ENCODE measurements at regions not wholly inside any gene's neighbourhood (a gene's known extent, or its start where the extent isn't known, plus 50 kb on each side); places are given as distances from the start of the nearest gene placed in this dataset.

DNA sequence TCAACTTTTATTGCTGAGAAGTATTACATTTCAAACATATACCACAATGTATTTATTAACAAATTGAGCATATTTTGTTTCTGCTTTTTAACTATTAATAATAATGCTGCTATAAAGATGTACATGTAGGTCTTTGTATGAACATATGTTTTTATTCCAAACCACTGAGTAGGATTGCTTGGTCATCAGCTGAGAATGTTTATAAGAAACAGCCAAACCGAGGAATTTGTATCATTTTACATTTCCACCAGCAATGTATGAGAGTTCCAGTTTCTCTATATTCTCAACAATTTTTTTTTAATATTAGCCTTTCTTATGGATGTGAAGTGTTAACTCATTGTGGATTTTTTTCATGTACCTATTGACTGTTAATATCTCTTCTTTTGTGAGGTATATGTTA lies 119.5 kb upstream of the MDFIC2 start:
- H3K4me3 ChIP-seq = no peak overlapping the region
- in situ Hi-C loops (cut with MboI; ENCODE audit: low sequenced_read_pairs in 4 of 4) (no loop called here), intact Hi-C loops (cut with DNase I; ENCODE audit: low total_unique reads) (no loop called here)
- no peaks in the 10 kb centered on the region for H3K9me3 ChIP-seq
- no peaks in the 10 kb centered on the region for H3K4me1 ChIP-seq
- ATAC-seq = no peak
- H3K27me3 ChIP-seq = no peaks in the 10 kb centered on the region
- H3K36me3 ChIP-seq = no peaks in the 10 kb centered on the region
- DNase-seq = no peak
- no peak overlapping the region for H3K27ac ChIP-seq
- no peak for TF ChIP-seq POLR2A (IDR thresholded peaks at IDR 0.05)
- TF ChIP-seq CTCF (IDR thresholded peaks at IDR 0.05 in 4 of 5, conservative IDR thresholded peaks at IDR 0.05 in 1 of 5) = no peak

- H3K36me3 ChIP-seq = no peaks in the 10 kb centered on the region
- DNase-seq = no peak
- ATAC-seq = no peak
- no peak for TF ChIP-seq POLR2A (IDR thresholded peaks at IDR 0.05)
- TF ChIP-seq CTCF (IDR thresholded peaks at IDR 0.05 in 4 of 5, conservative IDR thresholded peaks at IDR 0.05 in 1 of 5) = no peak
- H3K4me1 ChIP-seq = no peaks in the 10 kb centered on the region
- H3K27ac ChIP-seq = no peak overlapping the region
- no peaks in the 10 kb centered on the region for H3K9me3 ChIP-seq
- in situ Hi-C loops (cut with MboI; ENCODE audit: low sequenced_read_pairs in 4 of 4) = no loop called here
- H3K4me3 ChIP-seq = no peak overlapping the region
- intact Hi-C loops (cut with DNase I; ENCODE audit: low total_unique reads) = no loop called here
- H3K27me3 ChIP-seq = no peaks in the 10 kb centered on the region
Observed at GRCh38 chr3:70426071-70426470, 113.6 kb upstream of the MDFIC2 start.

DNA sequence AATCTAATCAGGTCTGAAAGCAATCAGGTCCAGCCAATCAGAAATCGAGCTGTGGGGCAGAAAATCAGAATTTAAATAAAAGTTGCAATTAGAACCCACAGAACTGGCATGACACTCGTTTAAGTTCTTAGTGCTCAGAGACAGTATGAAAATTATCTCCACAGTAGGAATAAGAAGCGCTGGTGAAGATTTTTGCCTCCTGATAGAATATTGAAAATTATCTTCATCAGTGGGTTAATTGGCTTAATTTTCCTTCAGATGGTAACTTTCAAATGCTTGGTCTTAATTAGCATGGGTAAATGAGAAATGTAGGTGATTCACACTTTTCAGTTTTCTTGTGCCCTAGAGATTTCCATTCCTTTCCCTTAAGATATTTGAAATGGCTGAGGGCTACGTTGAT lies 109.1 kb upstream of the MDFIC2 start:
- in situ Hi-C loops (cut with MboI; ENCODE audit: low sequenced_read_pairs in 4 of 4) = no loop called here
- DNase-seq (no peak), ATAC-seq (no peak)
- H3K4me3 ChIP-seq = no peak overlapping the region
- H3K36me3 ChIP-seq = no peaks in the 10 kb centered on the region
- TF ChIP-seq CTCF (IDR thresholded peaks at IDR 0.05 in 4 of 5, conservative IDR thresholded peaks at IDR 0.05 in 1 of 5) (no peak), POLR2A (IDR thresholded peaks at IDR 0.05) (no peak)
- H3K9me3 ChIP-seq = no peaks in the 10 kb centered on the region
- H3K27ac ChIP-seq = no peak overlapping the region
- no peaks in the 10 kb centered on the region for H3K27me3 ChIP-seq
- intact Hi-C loops (cut with DNase I; ENCODE audit: low total_unique reads) = no loop called here
- no peaks in the 10 kb centered on the region for H3K4me1 ChIP-seq

GRCh38 chr3:70409018-70409417 lies 96.6 kb upstream of the MDFIC2 start:
- intact Hi-C loops (cut with DNase I; ENCODE audit: low total_unique reads) (no loop called here), in situ Hi-C loops (cut with MboI; ENCODE audit: low sequenced_read_pairs in 4 of 4) (no loop called here)
- no peaks in the 10 kb centered on the region for H3K4me1 ChIP-seq
- TF ChIP-seq POLR2A (IDR thresholded peaks at IDR 0.05) = no peak
- TF ChIP-seq CTCF (IDR thresholded peaks at IDR 0.05 in 4 of 5, conservative IDR thresholded peaks at IDR 0.05 in 1 of 5) = no peak
- H3K4me3 ChIP-seq = no peak overlapping the region
- DNase-seq = no peak
- H3K9me3 ChIP-seq = no peaks in the 10 kb centered on the region
- no peaks in the 10 kb centered on the region for H3K36me3 ChIP-seq
- H3K27me3 ChIP-seq = no peaks in the 10 kb centered on the region
- H3K27ac ChIP-seq = no peak overlapping the region
- ATAC-seq = no peak

GRCh38 chr3:70400194-70400593 lies 87.8 kb upstream of the MDFIC2 start:
- ATAC-seq = no peak
- intact Hi-C loops (cut with DNase I; ENCODE audit: low total_unique reads) = no loop called here
- Histone ChIP-seq H3K27ac (no peak overlapping the region), H3K4me3 (no peak overlapping the region), H3K36me3 (no peaks in the 10 kb centered on the region), H3K9me3 (no peaks in the 10 kb centered on the region), H3K4me1 (no peaks in the 10 kb centered on the region), H3K27me3 (no peaks in the 10 kb centered on the region)
- no peak for TF ChIP-seq CTCF (IDR thresholded peaks at IDR 0.05 in 4 of 5, conservative IDR thresholded peaks at IDR 0.05 in 1 of 5)
- no peak for TF ChIP-seq POLR2A (IDR thresholded peaks at IDR 0.05)
- in situ Hi-C loops (cut with MboI; ENCODE audit: low sequenced_read_pairs in 4 of 4) = no loop called here
- DNase-seq = no peak

Data from gastrocnemius medialis (tissue), 4 donors.